Mammary epithelial cell (primary cell): ENCODE measurements at regions not wholly inside any gene's neighbourhood (a gene's known extent, or its start where the extent isn't known, plus 50 kb on each side); places are given as distances from the start of the nearest gene placed in this dataset.

Experiments
- CTCF ChIP-seq, 2 donors: IDR thresholded peaks in 1 of 2; conservative IDR thresholded peaks in 1 of 2; 2 replicates each; pipeline ENCODE4 v1.5.1; 2011 to 2012; ENCODE audit warnings: inconsistent platforms in 2 of 2, low read length in 2 of 2, mild to moderate bottlenecking in 2 of 2, control low read depth in 1 of 2, low read depth in 1 of 2; ENCODE audit not compliant: insufficient read depth in 1 of 2; ENCODE audit errors: extremely low read depth in 1 of 2
- EZH2 ChIP-seq: IDR thresholded peaks from 2 replicates; pipeline ENCODE4 v1.6.1; 2012; ENCODE audit warnings: low read length, inconsistent platforms, borderline replicate concordance

GRCh38 chr12:113667676-113668356 is 196.1 kb upstream of the LHX5 start:
- no peak for TF ChIP-seq CTCF (conservative IDR thresholded peaks at IDR 0.05 in 1 of 2, IDR thresholded peaks at IDR 0.05 in 1 of 2; ENCODE audit: extremely low read depth in 1 of 2, insufficient read depth in 1 of 2, low read depth in 1 of 2, low read length in 2 of 2)
- TF ChIP-seq EZH2 = no peak
